Tibial artery (tissue), 4 donors: ENCODE measurements at regions not wholly inside any gene's neighbourhood (a gene's known extent, or its start where the extent isn't known, plus 50 kb on each side); places are given as distances from the start of the nearest gene placed in this dataset.
"Not testable (repeated sequence)": the region's sequence is repeated elsewhere in the genome, so short reads cannot be mapped to it uniquely, and the experiment has no call there.

Source experiments
- DNase-seq, 2 donors: peaks; one replicate each; pipeline ENCODE4 v3.0.0-alpha.2; 2019
- H3K27ac ChIP-seq, 2 donors: fragments of 200-600 bp; sonication (generic) in 1 of 2; 1 replicate in 1 of 2; 2 replicates in 1 of 2; pipeline ENCODE4 v1.5.1; 2018 to 2019; ENCODE audit warnings: mild to moderate bottlenecking in 1 of 2
- H3K27me3 ChIP-seq, 2 donors: fragments of 200-600 bp; sonication (generic) in 1 of 2; one replicate each; pipeline versions ENCODE4 v1.5.1 to v1.6.0; 2016 to 2019
- H3K36me3 ChIP-seq, 3 donors: fragments of 200-600 bp; sonication (generic) in 2 of 3; one replicate each; pipeline ENCODE4 v1.5.1; 2016 to 2019; ENCODE audit warnings: mild to moderate bottlenecking in 2 of 3
- H3K4me1 ChIP-seq, 4 donors: fragments of 200-600 bp; sonication (generic) in 2 of 4; 1 replicate in 3 of 4; 2 replicates in 1 of 4; pipeline ENCODE4 v1.5.1; 2016 to 2019
- H3K4me3 ChIP-seq, 2 donors: fragments of 200-600 bp; sonication (generic) in 1 of 2; 1 replicate in 1 of 2; 2 replicates in 1 of 2; pipeline ENCODE4 v1.5.1; 2018 to 2019; ENCODE audit warnings: mild to moderate bottlenecking in 2 of 2
- H3K9me3 ChIP-seq, 3 donors: fragments of 200-600 bp; sonication (generic) in 1 of 3; one replicate each; pipeline ENCODE4 v1.5.1; 2016 to 2019
- CTCF ChIP-seq, 2 experiments: fragments of 200-600 bp in 1 of 2; fragments of 450-650 bp in 1 of 2; IDR thresholded peaks; one replicate each; pipeline ENCODE4 v1.5.1; 2017 to 2019; ENCODE audit warnings: antibody characterized with exemption in 2 of 2, mild to moderate bottlenecking in 1 of 2, moderate library complexity in 1 of 2
- intact Hi-C: fragments of 100-400 bp; cut with DNase I; formaldehyde crosslinking; loops from one replicate; pipeline ENCODE4 v1.15.0; 2023; ENCODE audit warnings: low total_unique reads

DNA sequence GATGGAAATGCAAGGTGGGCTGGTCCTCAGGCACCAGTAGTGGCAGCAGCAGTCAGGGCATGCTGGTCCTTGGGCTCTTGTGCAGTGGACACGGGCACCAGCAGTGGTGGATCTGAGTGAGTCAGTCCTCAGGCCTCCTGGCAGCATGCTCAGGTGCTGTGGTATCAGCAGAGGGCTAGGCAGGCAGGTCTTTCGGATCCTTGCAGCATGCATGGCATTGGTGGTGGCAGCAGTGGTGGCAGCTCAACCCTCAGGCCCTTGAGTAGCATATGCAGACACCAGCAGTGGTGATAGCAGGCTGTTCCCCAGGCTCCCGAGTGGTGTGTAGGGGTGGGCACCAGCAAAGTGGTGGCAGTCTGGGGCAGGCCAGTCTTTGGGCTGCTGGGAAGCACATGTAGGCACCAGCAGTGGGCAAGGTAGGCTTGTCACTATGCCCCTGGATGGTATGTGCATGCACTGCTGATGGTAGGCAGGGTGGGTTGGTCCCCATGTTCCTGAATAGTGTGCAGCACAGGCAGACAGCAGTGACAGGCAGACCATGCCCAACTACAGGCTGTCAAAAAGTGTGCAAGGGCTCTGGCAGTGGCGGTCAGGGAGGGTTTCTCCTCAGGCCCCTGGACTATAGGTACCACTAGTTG lies 606.0 kb downstream of the ADCYAP1 start:
- Histone ChIP-seq H3K4me3 (no peak overlapping the region), H3K9me3 (no peaks in the 10 kb centered on the region), H3K27ac (no peak overlapping the region), H3K36me3 (no peaks in the 10 kb centered on the region), H3K27me3 (no peaks in the 10 kb centered on the region), H3K4me1 (no peaks in the 10 kb centered on the region)
- TF ChIP-seq CTCF (IDR thresholded peaks at IDR 0.05): no peak
- intact Hi-C loops: no loop called here
- no peak for DNase-seq

DNA sequence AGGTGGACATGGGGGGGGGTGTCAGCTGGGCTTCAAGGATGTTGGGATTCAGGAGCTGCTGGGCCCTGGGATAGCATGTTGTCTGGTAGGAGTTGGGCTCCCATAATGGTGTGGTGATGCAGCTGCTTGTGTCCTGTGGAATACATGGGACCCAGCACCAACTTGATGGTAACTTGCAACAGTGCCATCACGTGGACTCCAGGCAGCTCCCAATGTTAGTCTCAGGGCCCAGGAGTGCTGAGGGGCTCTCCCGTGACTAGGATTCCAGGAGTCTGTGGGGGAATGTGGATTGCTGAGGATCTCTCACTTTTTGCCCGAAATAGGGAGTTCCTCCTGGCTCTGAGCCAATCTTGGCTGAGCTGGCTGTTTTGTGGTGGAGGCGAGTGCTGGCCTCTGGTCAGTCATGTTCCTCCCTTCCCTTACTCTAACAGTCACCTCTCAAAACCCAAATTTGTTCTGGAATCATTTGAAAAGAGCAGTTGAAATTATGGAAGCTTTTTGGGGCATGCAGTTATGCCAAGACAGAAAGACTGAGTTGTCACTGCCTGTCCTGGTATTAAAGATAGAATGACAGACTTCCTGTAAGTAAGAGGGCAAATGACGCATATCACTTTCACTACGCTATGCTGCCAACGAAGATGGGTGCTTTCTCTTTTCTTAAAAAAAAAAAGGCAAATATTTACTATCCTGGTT lies 607.1 kb downstream of the ADCYAP1 start:
- Histone ChIP-seq H3K27ac (no peak overlapping the region), H3K4me1 (no peaks in the 10 kb centered on the region), H3K36me3 (no peaks in the 10 kb centered on the region), H3K4me3 (no peak overlapping the region), H3K27me3 (no peaks in the 10 kb centered on the region), H3K9me3 (no peaks in the 10 kb centered on the region)
- TF ChIP-seq CTCF (IDR thresholded peaks at IDR 0.05): no peak
- intact Hi-C loops: no loop called here
- DNase-seq: no peak

- H3K9me3 ChIP-seq: no peaks in the 10 kb centered on the region
- intact Hi-C loops: no loop called here
- no peak for TF ChIP-seq CTCF (IDR thresholded peaks at IDR 0.05)
- no peak for DNase-seq
- H3K27me3 ChIP-seq: no peaks in the 10 kb centered on the region
- no peak overlapping the region for H3K4me3 ChIP-seq
- no peak overlapping the region for H3K27ac ChIP-seq
- no peaks in the 10 kb centered on the region for H3K36me3 ChIP-seq
- H3K4me1 ChIP-seq: no peaks in the 10 kb centered on the region
These were observed 608.8 kb downstream of the ADCYAP1 start for GRCh38 chr18:1513519-1513918.

DNA sequence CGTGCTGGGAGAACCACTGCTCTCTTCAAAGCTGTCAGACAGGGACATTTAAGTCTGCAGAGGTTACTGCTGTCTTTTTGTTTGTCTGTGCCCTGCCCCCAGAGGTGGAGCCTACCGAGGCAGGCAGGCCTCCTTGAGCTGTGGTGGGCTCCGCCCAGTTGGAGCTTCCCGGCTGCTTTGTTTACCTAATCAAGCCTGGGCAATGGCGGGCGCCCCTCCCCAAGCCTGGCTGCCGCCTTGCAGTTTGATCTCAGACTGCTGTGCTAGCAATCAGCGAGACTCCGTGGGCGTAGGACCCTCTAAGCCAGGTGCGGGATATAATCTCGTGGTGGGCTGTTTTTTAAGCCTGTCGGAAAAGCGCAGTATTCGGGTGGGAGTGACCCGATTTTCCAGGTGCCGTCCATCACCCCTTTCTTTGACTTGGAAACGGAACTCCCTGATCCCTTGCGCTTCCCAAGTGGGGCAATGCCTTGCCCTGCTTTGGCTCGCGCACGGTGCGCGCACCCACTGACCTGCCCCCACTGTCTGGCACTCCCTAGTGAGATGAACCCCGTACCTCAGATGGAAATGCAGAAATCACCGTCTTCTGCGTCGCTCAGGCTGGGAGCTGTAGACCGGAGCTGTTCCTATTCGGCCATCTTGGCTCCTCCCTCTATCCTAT lies 617.0 kb downstream of the ADCYAP1 start:
- intact Hi-C loops, H3K27me3 ChIP-seq, H3K27ac ChIP-seq, DNase-seq, H3K4me3 ChIP-seq, H3K4me1 ChIP-seq, H3K9me3 ChIP-seq, H3K36me3 ChIP-seq: not testable (repeated sequence)

GRCh38 chr18:1522249-1522615 lies 617.6 kb downstream of the ADCYAP1 start:
- Histone ChIP-seq H3K27me3 (no peaks in the 10 kb centered on the region), H3K4me1 (no peaks in the 10 kb centered on the region), H3K36me3 (no peaks in the 10 kb centered on the region), H3K9me3 (no peaks in the 10 kb centered on the region), H3K4me3 (no peak overlapping the region), H3K27ac (no peak overlapping the region)
- no peak for DNase-seq
- intact Hi-C loops: no loop called here
- no peak for TF ChIP-seq CTCF (IDR thresholded peaks at IDR 0.05)

DNA sequence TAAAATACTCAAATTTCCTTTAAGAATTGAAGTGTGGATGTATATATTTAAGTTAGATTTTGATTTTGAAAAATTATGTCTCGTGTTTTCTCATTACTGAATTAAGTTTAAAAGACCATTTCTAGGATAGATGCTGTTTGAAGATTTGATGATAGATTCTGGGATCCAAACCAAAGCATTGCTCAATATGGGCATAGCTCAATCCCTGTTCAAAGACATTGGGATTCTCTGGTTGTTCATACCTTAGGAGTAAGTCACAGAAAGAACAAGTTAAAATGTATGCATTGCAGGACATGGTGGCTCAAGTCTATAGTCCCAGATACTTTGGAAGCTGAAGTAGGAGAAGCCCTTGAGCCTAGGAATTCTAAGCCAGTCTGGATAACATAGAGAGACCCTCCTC lies 622.3 kb downstream of the ADCYAP1 start:
- intact Hi-C loops: no loop called here
- Histone ChIP-seq H3K4me1 (no peaks in the 10 kb centered on the region), H3K36me3 (no peaks in the 10 kb centered on the region), H3K27me3 (no peaks in the 10 kb centered on the region), H3K9me3 (no peaks in the 10 kb centered on the region), H3K27ac (no peak overlapping the region), H3K4me3 (no peak overlapping the region)
- DNase-seq: no peak
- TF ChIP-seq CTCF (IDR thresholded peaks at IDR 0.05): no peak
